PC-9 (cell line): ENCODE measurements at regions not wholly inside any gene's neighbourhood (a gene's known extent, or its start where the extent isn't known, plus 50 kb on each side); places are given as distances from the start of the nearest gene placed in this dataset.
A peak's percentile ranks its signal among the peaks of the same experiment; 100 is the strongest.

Source experiments
- BruUV-seq: library from RNA; stranded (reverse); fragments of 400-500 nt; replicated peaks from 2 replicates; lab custom pipeline; 2021; lab: Mats Ljungman, UMichigan
- CTCF ChIA-PET: fragments of 300-600 bp; sonication (Branson Sonifier 250); formaldehyde crosslinking; loops from one replicate; lab custom pipeline; 2022; ENCODE audit warnings: antibody characterized with exemption; lab: Charles Lee
- POLR2A ChIA-PET: fragments of 300-600 bp; sonication (Branson Sonifier 250); formaldehyde crosslinking; loops from one replicate; lab custom pipeline; 2022; ENCODE audit warnings: antibody characterized with exemption; ENCODE audit not compliant: unreplicated experiment; lab: Charles Lee
- DNase-seq, 2 experiments: peaks; one replicate each; pipeline versions ENCODE4 v3.0.0 to v3.0.0-alpha.2; 2015 to 2022; ENCODE audit warnings: mixed read lengths in 1 of 2
- H2AFZ ChIP-seq: fragments of 200-600 bp; sonication (generic); 2 replicates; pipeline ENCODE4 v1.8.1; 2017; ENCODE audit warnings: antibody characterized with exemption
- H3F3A ChIP-seq: fragments of 200-600 bp; sonication (generic); 2 replicates; pipeline ENCODE4 v1.8.1; 2017; ENCODE audit warnings: antibody characterized with exemption, mild to moderate bottlenecking, low read depth; ENCODE audit not compliant: insufficient read depth
- H3K27ac ChIP-seq: fragments of 200-600 bp; sonication (generic); 2 replicates; pipeline ENCODE4 v1.6.1; 2016; ENCODE audit warnings: mixed run types
- H3K27me3 ChIP-seq: fragments of 200-600 bp; sonication (generic); 2 replicates; pipeline ENCODE4 v1.6.1; 2016; ENCODE audit warnings: low read depth, mixed run types; ENCODE audit not compliant: insufficient read depth
- H3K36me3 ChIP-seq: fragments of 200-600 bp; sonication (generic); 2 replicates; pipeline ENCODE4 v1.6.1; 2016; ENCODE audit warnings: low read depth, mixed run types
- H3K4me1 ChIP-seq: fragments of 200-600 bp; sonication (generic); replicated peaks from 2 replicates; pipeline ENCODE4 v1.6.1; 2016; ENCODE audit warnings: mixed run types; ENCODE audit not compliant: insufficient read depth
- H3K4me2 ChIP-seq: fragments of 200-600 bp; sonication (generic); 2 replicates; pipeline ENCODE4 v1.6.1; 2017; ENCODE audit warnings: mixed run types
- H3K4me3 ChIP-seq: fragments of 200-600 bp; sonication (generic); 2 replicates; pipeline ENCODE4 v1.6.1; 2016; ENCODE audit warnings: mixed run types
- H3K79me2 ChIP-seq: fragments of 200-600 bp; sonication (generic); 2 replicates; pipeline ENCODE4 v1.6.1; 2017; ENCODE audit warnings: low read depth, mixed run types
- H3K9me2 ChIP-seq: fragments of 200-600 bp; sonication (generic); 2 replicates; pipeline ENCODE4 v1.8.1; 2017; ENCODE audit warnings: mild to moderate bottlenecking; ENCODE audit not compliant: insufficient read depth
- H3K9me3 ChIP-seq: fragments of 200-600 bp; sonication (generic); 2 replicates; pipeline ENCODE4 v1.8.1; 2016; ENCODE audit warnings: low read depth; ENCODE audit not compliant: insufficient read depth
- H4K20me1 ChIP-seq: fragments of 200-600 bp; sonication (generic); 2 replicates; pipeline ENCODE4 v1.8.1; 2017; ENCODE audit not compliant: insufficient read depth
- EZH2 ChIP-seq: fragments of 200-600 bp; sonication (generic); IDR thresholded peaks from 2 replicates; pipeline ENCODE4 v1.8.0; 2017; ENCODE audit warnings: antibody characterized with exemption, low read depth
- intact Hi-C: fragments of 100-400 bp; cut with micrococcal nuclease; formaldehyde crosslinking; loops from one replicate; pipeline ENCODE4 v1.10.0; 2022; ENCODE audit not compliant: unreplicated experiment
- TF ChIP-seq, protein P1 (sequence below): fragments of 200-600 bp; sonication (generic); conservative IDR thresholded peaks from 2 replicates; pipeline ENCODE4 v1.6.1; 2017; ENCODE audit warnings: mixed run types, antibody characterized with exemption, mild to moderate bottlenecking, moderate library complexity

DNA sequence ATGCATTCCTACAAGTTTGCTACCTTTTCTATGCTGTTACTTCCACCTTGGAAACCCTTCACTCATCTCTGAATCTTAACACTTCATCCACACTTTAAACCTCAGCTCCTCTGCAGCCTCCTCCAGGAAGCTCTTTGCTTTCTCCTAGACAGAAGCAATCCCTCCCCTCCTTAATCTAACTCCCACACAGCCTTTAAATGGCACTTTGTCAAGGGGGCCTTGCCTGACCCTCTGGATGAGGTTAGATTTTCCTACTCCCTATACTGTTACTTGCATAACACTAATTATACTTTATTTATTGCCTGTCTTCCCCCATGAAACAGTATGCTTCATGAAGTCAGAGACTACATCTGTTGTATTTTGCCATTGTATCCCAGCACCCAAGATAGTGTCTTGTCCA, 394.6 kb downstream of the MED13L start:
- no peak for TF ChIP-seq EZH2
- TF ChIP-seq, protein P1, sequence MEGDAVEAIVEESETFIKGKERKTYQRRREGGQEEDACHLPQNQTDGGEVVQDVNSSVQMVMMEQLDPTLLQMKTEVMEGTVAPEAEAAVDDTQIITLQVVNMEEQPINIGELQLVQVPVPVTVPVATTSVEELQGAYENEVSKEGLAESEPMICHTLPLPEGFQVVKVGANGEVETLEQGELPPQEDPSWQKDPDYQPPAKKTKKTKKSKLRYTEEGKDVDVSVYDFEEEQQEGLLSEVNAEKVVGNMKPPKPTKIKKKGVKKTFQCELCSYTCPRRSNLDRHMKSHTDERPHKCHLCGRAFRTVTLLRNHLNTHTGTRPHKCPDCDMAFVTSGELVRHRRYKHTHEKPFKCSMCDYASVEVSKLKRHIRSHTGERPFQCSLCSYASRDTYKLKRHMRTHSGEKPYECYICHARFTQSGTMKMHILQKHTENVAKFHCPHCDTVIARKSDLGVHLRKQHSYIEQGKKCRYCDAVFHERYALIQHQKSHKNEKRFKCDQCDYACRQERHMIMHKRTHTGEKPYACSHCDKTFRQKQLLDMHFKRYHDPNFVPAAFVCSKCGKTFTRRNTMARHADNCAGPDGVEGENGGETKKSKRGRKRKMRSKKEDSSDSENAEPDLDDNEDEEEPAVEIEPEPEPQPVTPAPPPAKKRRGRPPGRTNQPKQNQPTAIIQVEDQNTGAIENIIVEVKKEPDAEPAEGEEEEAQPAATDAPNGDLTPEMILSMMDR: no peak
- H4K20me1 ChIP-seq: no peaks in the 10 kb centered on the region
- no peak overlapping the region for H3K4me3 ChIP-seq
- no peak overlapping the region for H2AFZ ChIP-seq
- no peaks in the 10 kb centered on the region for H3F3A ChIP-seq
- ChIA-PET CTCF (no interaction called here), POLR2A (no interaction called here)
- DNase-seq: no peak
- BruUV-seq: no TSS peak
- H3K36me3 ChIP-seq: no peaks in the 10 kb centered on the region
- no peaks in the 10 kb centered on the region for H3K79me2 ChIP-seq
- intact Hi-C loops: no loop called here
- no peaks in the 10 kb centered on the region for H3K9me2 ChIP-seq
- no peaks in the 10 kb centered on the region for H3K27me3 ChIP-seq
- no peak overlapping the region for H3K27ac ChIP-seq
- H3K4me2 ChIP-seq: no peak overlapping the region
- no peaks in the 10 kb centered on the region for H3K9me3 ChIP-seq
- 0 out of 2 replicates have a peak, but pooled peaks cover 6% of the 10 kb centered on the region for H3K4me1 ChIP-seq

DNA sequence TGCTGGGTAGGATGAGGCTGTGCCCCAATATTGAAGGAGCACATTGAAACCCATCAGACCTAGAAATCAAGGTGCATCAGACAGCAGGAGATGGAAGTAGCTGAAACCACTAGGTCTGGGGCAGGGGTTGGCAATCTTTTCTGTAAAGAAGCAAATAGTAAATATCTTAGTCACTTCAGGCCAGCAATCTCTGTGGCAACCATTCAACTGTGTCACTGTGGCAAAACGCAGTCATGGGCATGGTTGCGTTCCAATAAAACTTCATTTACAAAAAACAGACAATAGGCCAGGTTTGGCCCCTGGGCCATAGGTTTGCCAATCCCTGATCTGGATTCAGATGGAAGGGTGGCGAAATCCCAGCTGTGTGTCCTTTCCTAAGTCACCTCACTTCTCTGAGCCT, 397.3 kb downstream of the MED13L start:
- ChIA-PET CTCF (no interaction called here), POLR2A (no interaction called here)
- Histone ChIP-seq H3K4me3 (no peak overlapping the region), H3K79me2 (no peaks in the 10 kb centered on the region), H4K20me1 (no peaks in the 10 kb centered on the region), H3K4me2 (no peak overlapping the region), H3K4me1 (0 out of 2 replicates have a peak, but pooled peaks cover under 1% of the 10 kb centered on the region), H3K9me3 (no peaks in the 10 kb centered on the region), H3F3A (no peaks in the 10 kb centered on the region), H3K27ac (no peak overlapping the region), H2AFZ (no peak overlapping the region), H3K27me3 (no peaks in the 10 kb centered on the region), H3K36me3 (no peaks in the 10 kb centered on the region), H3K9me2 (0 out of 2 replicates have a peak, but pooled peaks cover 3% of the 10 kb centered on the region)
- no TSS peak for BruUV-seq
- peak in 1 of 2 experiments; percentile 53 for DNase-seq
- TF ChIP-seq, protein P1: no peak
- TF ChIP-seq EZH2: no peak
- intact Hi-C loops: no loop called here

DNA sequence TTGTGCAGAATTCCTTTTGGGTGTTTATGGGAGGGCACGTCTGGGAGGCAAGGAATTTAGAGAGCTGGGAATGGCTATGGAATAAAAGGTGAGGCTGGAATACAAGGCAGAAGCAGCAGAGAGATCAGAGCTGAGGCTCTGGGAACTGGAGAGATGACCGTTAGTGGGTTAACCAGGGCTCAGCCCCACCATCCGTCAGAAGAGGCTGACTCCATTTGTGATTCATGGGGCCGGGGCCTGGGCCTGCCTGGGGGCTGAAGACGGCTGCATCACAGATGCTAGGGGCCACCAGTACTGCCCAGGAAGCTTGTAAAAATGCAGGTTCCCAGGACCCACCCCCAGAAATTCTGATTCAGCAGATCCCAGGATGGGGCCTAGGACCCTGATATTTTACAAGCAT, 398.1 kb downstream of the MED13L start:
- no peak overlapping the region for H2AFZ ChIP-seq
- no peak for DNase-seq
- no peak overlapping the region for H3K27ac ChIP-seq
- 0 out of 2 replicates have a peak, but pooled peaks cover 3% of the 10 kb centered on the region for H3K9me2 ChIP-seq
- H3K27me3 ChIP-seq: no peaks in the 10 kb centered on the region
- H3F3A ChIP-seq: no peaks in the 10 kb centered on the region
- no peaks in the 10 kb centered on the region; the same call in 1 of the 2 replicates for H3K9me3 ChIP-seq
- H3K4me3 ChIP-seq: no peak overlapping the region
- no peak for TF ChIP-seq EZH2
- TF ChIP-seq, protein P1: no peak
- ChIA-PET POLR2A (no interaction called here), CTCF (no interaction called here)
- H3K36me3 ChIP-seq: no peaks in the 10 kb centered on the region
- H3K4me2 ChIP-seq: no peak overlapping the region
- intact Hi-C loops: no loop called here
- BruUV-seq: no TSS peak
- H3K79me2 ChIP-seq: no peaks in the 10 kb centered on the region
- H3K4me1 ChIP-seq: peaks cover 2% of the 10 kb centered on the region; the same call in 1 of the 2 replicates
- no peaks in the 10 kb centered on the region for H4K20me1 ChIP-seq
